ENCODE measurements at regions not wholly inside any gene's neighbourhood (a gene's known extent, or its start where the extent isn't known, plus 50 kb on each side); places are given as distances from the start of the nearest gene placed in this dataset.

GRCh38 chr14:95460647-95461478 is 55.6 kb downstream of the SYNE3 start:
- Histone ChIP-seq H2AFZ (ENCODE audit: low read length) (no peak overlapping the region), H3K27me3 (ENCODE audit: control insufficient read depth in 1 of 2, insufficient read depth in 2 of 2, low read length in 2 of 2) (no peaks in the 10 kb centered on the region), H4K20me1 (ENCODE audit: insufficient read depth, low read length) (no peaks in the 10 kb centered on the region), H3K9me3 (ENCODE audit: low read length) (no peaks in the 10 kb centered on the region), H3K4me3 (replicated peaks in 1 of 3; ENCODE audit: insufficient read depth in 1 of 3, low read depth in 2 of 3, low read length in 3 of 3) (no peak overlapping the region), H3K79me2 (ENCODE audit: insufficient read depth, low read length) (no peaks in the 10 kb centered on the region), H3K9ac (ENCODE audit: insufficient read depth, low read depth, low read length) (no peak overlapping the region), H3K4me1 (ENCODE audit: insufficient read depth, low read length) (no peaks in the 10 kb centered on the region), H3K27ac (ENCODE audit: extremely low read length, insufficient read depth, low read length) (no peak overlapping the region), H3K4me2 (ENCODE audit: low read depth, low read length) (no peak overlapping the region), H3K36me3 (replicated peaks in 1 of 2; ENCODE audit: control insufficient read depth in 1 of 2, insufficient read depth in 2 of 2, low read length in 2 of 2) (peaks cover 3 to 11% of the 10 kb centered on the region in 2 experiments; a peak in 3 of 5 replicates)
- 97% methylated on average over 26 of the region's 29 CpGs for WGBS (ENCODE audit: low lambda C conversion rate)
- intact Hi-C loops (cut with micrococcal nuclease; ENCODE audit: unreplicated experiment) = no loop called here
- no TSS peak for BruUV-seq (replicated peaks)
- POLR2A ChIA-PET = no interaction called here
- TF ChIP-seq NBN (conservative IDR thresholded peaks at IDR 0.05) (no peak), BATF2 (CRISPR knock-in tag; IDR thresholded peaks at IDR 0.05) (no peak), HMG20A (CRISPR knock-in tag; IDR thresholded peaks at IDR 0.05; ENCODE audit: borderline replicate concordance) (no peak)
- ATAC-seq (no peak), DNase-seq (ENCODE audit: low spot score) (no peak), FAIRE-seq (no peak)
- CTCF ChIA-PET (ENCODE audit: low intra/inter-chr PET ratio, low total read pairs) = no interaction called here
- in situ Hi-C loops (cut with HindIII; ENCODE audit: extremely low pct_ligation_motif_present, low pct_unique_long_range_greater_than_20kb) = no loop called here

GRCh38 chr14:95458906-95459305 is 57.5 kb downstream of the SYNE3 start:
- H3K36me3 ChIP-seq (replicated peaks in 1 of 2; ENCODE audit: control insufficient read depth in 1 of 2, insufficient read depth in 2 of 2, low read length in 2 of 2) = 0 out of 5 replicates have a peak, but pooled peaks cover 0 to 8% of the 10 kb centered on the region in 2 experiments
- peaks cover 7% of the 10 kb centered on the region for H3K4me1 ChIP-seq (ENCODE audit: insufficient read depth, low read length)
- BruUV-seq (replicated peaks) = no TSS peak
- no peaks in the 10 kb centered on the region for H4K20me1 ChIP-seq (ENCODE audit: insufficient read depth, low read length)
- H3K27ac ChIP-seq (ENCODE audit: extremely low read length, insufficient read depth, low read length) = no peak overlapping the region
- no peak overlapping the region for H2AFZ ChIP-seq (ENCODE audit: low read length)
- in situ Hi-C loops (cut with HindIII; ENCODE audit: extremely low pct_ligation_motif_present, low pct_unique_long_range_greater_than_20kb) = no loop called here
- H3K4me3 ChIP-seq (replicated peaks in 1 of 3; ENCODE audit: insufficient read depth in 1 of 3, low read depth in 2 of 3, low read length in 3 of 3) = no peak overlapping the region
- no peaks in the 10 kb centered on the region for H3K9me3 ChIP-seq (ENCODE audit: low read length)
- ChIA-PET CTCF (ENCODE audit: low intra/inter-chr PET ratio, low total read pairs) (no interaction called here), POLR2A (interaction anchor here (1.1 kb wide), 1 partner anchor 64 kb away, joined by 4 read pairs; no protein-coding TSS in a partner anchor)
- no peak overlapping the region for H3K4me2 ChIP-seq (ENCODE audit: low read depth, low read length)
- no peak overlapping the region for H3K9ac ChIP-seq (ENCODE audit: insufficient read depth, low read depth, low read length)
- 93% methylated on average over 3 of the region's 3 CpGs for WGBS (ENCODE audit: low lambda C conversion rate)
- DNase-seq (ENCODE audit: low spot score) (no peak), FAIRE-seq (no peak), ATAC-seq (no peak)
- no peaks in the 10 kb centered on the region for H3K27me3 ChIP-seq (ENCODE audit: control insufficient read depth in 1 of 2, insufficient read depth in 2 of 2, low read length in 2 of 2)
- intact Hi-C loops (cut with micrococcal nuclease; ENCODE audit: unreplicated experiment) = no loop called here
- no peaks in the 10 kb centered on the region for H3K79me2 ChIP-seq (ENCODE audit: insufficient read depth, low read length)
- TF ChIP-seq, protein P1, sequence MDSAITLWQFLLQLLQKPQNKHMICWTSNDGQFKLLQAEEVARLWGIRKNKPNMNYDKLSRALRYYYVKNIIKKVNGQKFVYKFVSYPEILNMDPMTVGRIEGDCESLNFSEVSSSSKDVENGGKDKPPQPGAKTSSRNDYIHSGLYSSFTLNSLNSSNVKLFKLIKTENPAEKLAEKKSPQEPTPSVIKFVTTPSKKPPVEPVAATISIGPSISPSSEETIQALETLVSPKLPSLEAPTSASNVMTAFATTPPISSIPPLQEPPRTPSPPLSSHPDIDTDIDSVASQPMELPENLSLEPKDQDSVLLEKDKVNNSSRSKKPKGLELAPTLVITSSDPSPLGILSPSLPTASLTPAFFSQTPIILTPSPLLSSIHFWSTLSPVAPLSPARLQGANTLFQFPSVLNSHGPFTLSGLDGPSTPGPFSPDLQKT (CRISPR knock-in tag; IDR thresholded peaks at IDR 0.05; ENCODE audit: borderline replicate concordance) = no peak
- TF ChIP-seq, protein P2, sequence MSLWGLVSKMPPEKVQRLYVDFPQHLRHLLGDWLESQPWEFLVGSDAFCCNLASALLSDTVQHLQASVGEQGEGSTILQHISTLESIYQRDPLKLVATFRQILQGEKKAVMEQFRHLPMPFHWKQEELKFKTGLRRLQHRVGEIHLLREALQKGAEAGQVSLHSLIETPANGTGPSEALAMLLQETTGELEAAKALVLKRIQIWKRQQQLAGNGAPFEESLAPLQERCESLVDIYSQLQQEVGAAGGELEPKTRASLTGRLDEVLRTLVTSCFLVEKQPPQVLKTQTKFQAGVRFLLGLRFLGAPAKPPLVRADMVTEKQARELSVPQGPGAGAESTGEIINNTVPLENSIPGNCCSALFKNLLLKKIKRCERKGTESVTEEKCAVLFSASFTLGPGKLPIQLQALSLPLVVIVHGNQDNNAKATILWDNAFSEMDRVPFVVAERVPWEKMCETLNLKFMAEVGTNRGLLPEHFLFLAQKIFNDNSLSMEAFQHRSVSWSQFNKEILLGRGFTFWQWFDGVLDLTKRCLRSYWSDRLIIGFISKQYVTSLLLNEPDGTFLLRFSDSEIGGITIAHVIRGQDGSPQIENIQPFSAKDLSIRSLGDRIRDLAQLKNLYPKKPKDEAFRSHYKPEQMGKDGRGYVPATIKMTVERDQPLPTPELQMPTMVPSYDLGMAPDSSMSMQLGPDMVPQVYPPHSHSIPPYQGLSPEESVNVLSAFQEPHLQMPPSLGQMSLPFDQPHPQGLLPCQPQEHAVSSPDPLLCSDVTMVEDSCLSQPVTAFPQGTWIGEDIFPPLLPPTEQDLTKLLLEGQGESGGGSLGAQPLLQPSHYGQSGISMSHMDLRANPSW (CRISPR knock-in tag; IDR thresholded peaks at IDR 0.05; ENCODE audit: borderline replicate concordance) = no peak
- no peak for TF ChIP-seq HMG20B (CRISPR knock-in tag; conservative IDR thresholded peaks at IDR 0.05)

Measured in HepG2 (cell line).